ENCODE measurements at regions not wholly inside any gene's neighbourhood (a gene's known extent, or its start where the extent isn't known, plus 50 kb on each side); places are given as distances from the start of the nearest gene placed in this dataset.
A peak's percentile ranks its signal among the peaks of the same experiment; 100 is the strongest.

GRCh38 chr9:23444658-23445057 is 381.4 kb downstream of the ELAVL2 start:
- no peak for DNase-seq

GRCh38 chr9:23447166-23447565 is 378.9 kb downstream of the ELAVL2 start:
- peak; percentile 11 for DNase-seq

GRCh38 chr9:23447944-23448343 is 378.1 kb downstream of the ELAVL2 start:
- DNase-seq, result no peak

GRCh38 chr9:23451802-23452418 is 374.1 kb downstream of the ELAVL2 start:
- DNase-seq, result no peak

GRCh38 chr9:23464275-23464674 is 361.8 kb downstream of the ELAVL2 start:
- no peak for DNase-seq

GRCh38 chr9:23467276-23467675 is 358.8 kb downstream of the ELAVL2 start:
- no peak for DNase-seq

- no peak for DNase-seq
Measured at GRCh38 chr9:23477908-23478307, 348.1 kb downstream of the ELAVL2 start.

- no peak for DNase-seq
Measured at GRCh38 chr9:23483566-23483965, 342.5 kb downstream of the ELAVL2 start.

- DNase-seq, result peak; percentile 71
Measured at GRCh38 chr9:23492126-23493002, 333.7 kb downstream of the ELAVL2 start.

GRCh38 chr9:23493219-23493618 is 332.8 kb downstream of the ELAVL2 start:
- no peak for DNase-seq

- DNase-seq, result peak; percentile 2
Measured at GRCh38 chr9:23496489-23497136, 329.4 kb downstream of the ELAVL2 start.

- DNase-seq, result no peak
Measured at GRCh38 chr9:23497137-23497504, 328.9 kb downstream of the ELAVL2 start.

- DNase-seq, result no peak
Measured at GRCh38 chr9:23502004-23502403, 324.0 kb downstream of the ELAVL2 start.

- DNase-seq, result no peak
Measured at GRCh38 chr9:23522952-23523351, 303.1 kb downstream of the ELAVL2 start.

GRCh38 chr9:23524607-23525155 is 301.4 kb downstream of the ELAVL2 start:
- DNase-seq, result no peak

- no peak for DNase-seq
Measured at GRCh38 chr9:23526806-23527205, 299.2 kb downstream of the ELAVL2 start.

GRCh38 chr9:23532282-23532681 is 293.8 kb downstream of the ELAVL2 start:
- DNase-seq, result peak; percentile 12

GRCh38 chr9:23537192-23538066 is 288.6 kb downstream of the ELAVL2 start:
- DNase-seq, result peak; percentile 48

GRCh38 chr9:23538067-23538402 is 288.0 kb downstream of the ELAVL2 start:
- peak; percentile 12 for DNase-seq

- peak; percentile 27 for DNase-seq
Measured at GRCh38 chr9:23538461-23539003, 287.5 kb downstream of the ELAVL2 start.

- DNase-seq, result no peak
Measured at GRCh38 chr9:23539311-23539710, 286.7 kb downstream of the ELAVL2 start.

- no peak for DNase-seq
Measured at GRCh38 chr9:23541976-23542375, 284.1 kb downstream of the ELAVL2 start.
